HG02678 (cell line): ENCODE measurements at regions not wholly inside any gene's neighbourhood (a gene's known extent, or its start where the extent isn't known, plus 50 kb on each side); places are given as distances from the start of the nearest gene placed in this dataset.

Experiments
- ATAC-seq: cut with Tn5 transposase; IDR thresholded peaks from one replicate; pipeline ENCODE4 v1.9.1; 2021; ENCODE audit warnings: mild to moderate bottlenecking, moderate library complexity; ENCODE audit not compliant: unreplicated experiment

DNA sequence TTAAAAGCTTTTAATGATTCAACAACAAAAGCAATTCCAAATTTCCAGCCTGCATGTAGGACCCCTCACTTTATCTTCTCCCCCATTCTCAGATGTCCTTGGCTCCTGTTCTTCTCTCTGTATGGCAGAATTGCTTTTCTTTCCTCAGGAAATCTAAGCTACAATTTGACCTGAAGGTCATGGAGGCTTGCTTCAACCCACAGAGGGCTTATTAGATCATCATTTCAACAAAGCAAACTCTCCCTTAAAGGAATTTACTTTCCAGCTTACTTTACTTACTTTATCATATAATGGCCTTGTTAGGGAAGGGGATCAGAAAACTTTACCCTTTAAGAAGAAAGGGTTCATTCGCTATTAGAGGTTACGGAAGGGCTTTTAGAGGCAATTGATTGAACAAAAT is 211.5 kb downstream of the RAD51AP2 start:
- no peak for ATAC-seq

DNA sequence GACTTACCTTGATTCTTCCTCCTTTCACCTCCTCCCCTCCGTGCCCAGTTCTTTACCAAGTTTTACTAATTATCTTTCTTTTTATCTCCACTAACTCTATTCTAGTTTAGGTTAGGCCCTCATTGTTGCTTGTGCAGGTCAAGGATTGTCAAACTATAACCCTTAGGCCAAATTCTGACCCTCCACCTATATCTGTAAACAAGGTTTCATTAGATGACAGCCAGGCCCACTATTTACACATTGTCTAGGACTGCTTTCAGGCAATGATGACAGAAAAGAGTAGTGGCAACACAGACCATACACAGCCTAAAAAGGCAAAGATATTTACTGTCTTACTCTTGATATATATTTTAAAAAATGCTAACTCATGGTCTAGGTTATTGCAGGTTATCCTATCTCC is 212.0 kb downstream of the RAD51AP2 start:
- ATAC-seq, result no peak

DNA sequence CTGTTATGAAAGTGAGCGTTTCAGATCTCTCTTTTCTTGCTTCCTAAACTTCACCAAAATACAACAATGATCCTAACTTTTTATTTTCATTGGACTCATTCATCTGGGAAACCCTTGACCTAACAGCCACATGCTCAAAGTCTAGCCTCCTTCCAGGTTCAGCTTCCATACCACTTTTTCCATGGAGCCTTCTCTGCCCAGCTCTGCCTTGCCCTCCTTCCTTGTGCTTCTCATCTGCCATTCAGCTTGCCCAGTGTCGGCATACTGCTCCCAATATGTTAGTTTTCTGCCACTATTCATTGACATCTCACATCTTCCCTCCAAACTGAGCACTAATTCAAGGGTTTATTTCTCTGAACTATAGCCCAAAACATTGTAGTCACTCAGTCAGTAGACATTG is 214.7 kb downstream of the RAD51AP2 start:
- no peak for ATAC-seq

DNA sequence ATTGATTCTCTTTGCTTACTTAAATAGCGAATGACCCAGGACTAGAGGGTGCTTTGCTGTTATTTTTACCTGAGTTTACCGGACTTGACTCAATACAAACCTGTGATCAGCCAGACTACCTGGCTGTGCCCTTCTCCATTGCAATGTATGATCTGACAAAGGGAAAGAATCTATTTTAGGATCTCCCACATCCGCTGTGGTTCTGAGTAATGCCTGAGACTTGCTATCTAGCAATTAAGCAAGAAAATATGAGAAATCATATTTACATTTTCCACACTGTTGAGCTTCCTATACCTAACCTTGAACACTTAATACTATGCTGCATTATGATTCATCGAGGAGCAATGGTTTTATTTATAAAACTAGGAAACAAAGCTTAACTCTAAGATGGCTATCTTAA is 215.2 kb downstream of the RAD51AP2 start:
- no peak for ATAC-seq

DNA sequence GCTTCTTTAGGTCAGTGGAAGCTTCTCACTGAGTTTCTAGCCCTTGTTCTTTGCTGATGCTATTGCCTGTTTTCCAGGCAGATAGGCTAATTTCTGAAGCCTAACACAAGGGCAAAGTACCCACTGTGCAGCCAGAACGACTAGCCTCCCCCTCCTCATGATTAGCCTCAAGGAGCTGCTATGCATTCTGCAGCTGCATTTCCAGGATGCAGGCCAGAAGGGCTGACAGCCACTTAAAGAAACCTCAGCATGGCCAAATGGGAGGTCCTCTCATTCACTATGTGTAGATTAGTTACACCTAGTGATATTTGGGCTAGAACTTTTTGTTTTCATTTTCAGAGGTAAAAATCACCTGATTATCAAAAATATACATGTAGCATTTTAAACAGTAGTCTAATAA is 216.0 kb downstream of the RAD51AP2 start:
- ATAC-seq, result no peak

DNA sequence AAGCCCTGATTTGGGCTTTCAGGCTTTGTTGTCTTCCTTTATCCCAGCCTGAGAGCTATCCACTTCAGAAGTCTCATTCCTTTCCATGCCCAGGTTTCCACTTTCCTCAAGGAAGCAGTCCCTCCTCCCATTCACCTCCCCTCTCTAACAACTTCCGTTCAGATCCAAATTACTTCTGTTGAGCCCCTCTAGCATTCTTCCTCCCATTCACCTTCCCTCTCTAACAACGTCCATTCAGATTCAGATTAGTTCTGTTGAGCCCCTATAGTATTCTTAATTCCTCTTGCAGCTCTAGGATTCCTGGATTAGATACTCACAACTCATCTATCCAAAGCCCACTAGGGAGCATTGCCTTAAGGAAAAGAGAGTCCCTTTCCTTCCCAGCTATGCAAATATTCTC is 216.8 kb downstream of the RAD51AP2 start:
- ATAC-seq, result no peak

DNA sequence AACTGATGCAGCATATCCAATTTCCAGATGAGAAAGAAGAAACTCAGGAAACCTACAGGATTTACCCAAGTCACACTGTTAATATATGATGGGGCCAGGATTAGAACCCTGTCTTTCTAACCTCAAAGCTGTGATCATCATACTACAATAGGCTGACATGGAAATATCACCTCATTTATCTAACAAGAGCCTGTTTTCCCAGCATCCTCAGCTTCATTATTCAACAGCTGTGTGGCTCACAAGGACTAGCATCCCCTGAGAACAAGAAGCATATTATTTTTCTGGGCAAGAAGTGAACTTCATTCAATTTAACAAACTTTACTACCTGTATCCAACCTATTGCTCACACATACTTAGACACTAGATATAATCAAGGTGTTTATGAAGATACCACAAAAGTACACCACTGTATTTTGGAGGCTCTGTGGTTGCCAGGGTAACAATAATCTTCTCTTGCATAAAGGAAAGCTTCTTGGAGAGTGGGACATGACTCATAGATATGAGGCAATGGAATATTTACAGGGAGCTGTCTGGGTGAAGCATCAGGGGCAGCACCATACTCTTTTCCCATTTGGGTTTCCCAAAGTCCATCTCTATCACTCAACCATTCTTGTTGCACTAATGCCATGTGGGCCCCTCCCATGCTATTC is 218.2 kb downstream of the RAD51AP2 start:
- no peak for ATAC-seq

DNA sequence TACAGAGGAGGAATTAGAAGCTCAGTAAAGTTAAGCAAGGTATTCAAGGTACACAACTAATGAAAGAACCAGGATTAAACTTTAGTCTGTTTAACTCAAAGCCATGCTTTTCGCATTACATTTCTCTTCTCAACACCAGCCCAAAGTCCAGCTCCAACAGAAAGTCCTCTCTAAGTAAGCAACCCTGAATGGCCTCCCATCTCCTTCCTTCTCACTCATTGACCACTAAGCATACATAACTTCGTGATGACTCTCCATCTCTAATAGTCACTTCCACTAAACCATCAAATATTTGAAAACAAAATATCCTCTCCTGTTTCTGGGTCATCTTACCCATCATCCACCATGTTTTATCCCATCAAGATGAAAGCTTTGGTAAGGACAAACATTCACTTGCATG is 219.8 kb downstream of the RAD51AP2 start:
- ATAC-seq, result no peak

DNA sequence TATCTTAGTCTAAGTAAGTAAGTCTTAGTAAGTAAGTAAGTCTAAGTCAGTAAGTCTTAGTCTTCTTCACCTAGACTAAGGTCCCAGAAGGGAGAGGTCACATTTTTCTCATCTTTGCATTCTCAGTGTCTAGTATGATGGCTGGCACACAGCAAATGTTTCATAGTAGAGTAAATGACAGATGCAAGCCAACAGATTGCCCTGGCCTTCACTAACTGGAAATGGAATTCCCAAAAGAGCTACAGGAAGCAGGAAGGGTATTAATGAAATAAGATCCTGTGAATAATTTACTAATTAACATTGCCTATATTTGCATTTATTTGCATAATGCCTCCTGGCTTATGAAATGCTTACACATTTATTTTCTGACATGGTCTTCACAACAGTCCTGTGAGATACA is 221.6 kb downstream of the RAD51AP2 start:
- no peak for ATAC-seq

DNA sequence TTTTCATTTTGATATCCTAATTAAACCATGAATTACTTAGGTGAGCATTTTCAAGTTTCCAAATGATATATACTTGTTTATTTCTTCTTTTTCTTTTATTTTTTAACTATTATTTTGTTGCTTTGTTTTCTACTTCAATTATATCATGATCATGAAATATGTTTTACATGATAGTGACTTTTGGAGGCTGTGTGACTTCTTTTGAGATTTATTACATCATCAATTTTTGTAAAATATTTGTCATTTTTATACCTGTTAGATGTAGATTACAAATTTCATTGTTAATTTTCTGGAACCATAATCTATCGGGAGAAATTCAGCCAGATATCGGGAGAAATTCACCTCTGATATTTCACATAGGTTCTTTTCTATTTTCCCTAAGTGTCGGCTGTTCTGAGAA is 228.6 kb downstream of the RAD51AP2 start:
- no peak for ATAC-seq

DNA sequence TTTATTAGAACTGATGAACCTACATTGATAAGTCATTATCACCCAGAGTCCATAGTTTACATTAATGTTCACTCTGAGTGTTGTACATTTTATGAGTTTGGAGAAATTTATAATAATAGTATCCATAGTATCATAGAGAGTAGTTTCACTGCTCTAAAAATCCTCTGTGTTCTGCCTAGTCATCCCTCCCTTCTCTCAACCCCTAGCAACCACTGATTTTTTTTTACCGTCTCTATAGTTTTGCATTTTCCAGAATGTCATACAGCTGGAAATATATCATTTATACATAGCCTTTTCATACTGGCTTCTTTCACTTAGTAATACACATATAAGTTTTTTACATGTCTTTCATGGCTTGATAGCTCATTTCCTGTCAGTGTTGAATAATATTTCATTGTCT is 231.1 kb downstream of the RAD51AP2 start:
- ATAC-seq, result no peak

DNA sequence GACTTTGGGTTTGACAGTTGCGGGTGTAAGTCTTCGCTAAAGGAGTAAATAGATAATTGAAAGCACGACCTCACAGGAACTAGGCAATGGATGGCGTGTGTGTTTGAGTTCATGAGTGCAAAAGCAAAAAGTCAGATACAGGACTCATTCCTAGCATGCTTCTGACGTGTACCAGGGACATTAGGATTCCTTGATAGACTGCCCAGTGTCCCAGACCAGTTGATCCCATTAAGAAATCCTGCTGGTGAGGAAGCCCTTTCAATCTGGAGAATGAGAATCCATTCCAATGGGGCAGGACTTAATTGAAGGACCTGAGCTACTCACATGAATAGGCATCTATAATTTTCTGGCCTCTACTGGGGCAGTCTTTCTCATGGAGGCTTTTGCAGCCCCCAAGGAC is 235.4 kb downstream of the RAD51AP2 start:
- ATAC-seq, result no peak

DNA sequence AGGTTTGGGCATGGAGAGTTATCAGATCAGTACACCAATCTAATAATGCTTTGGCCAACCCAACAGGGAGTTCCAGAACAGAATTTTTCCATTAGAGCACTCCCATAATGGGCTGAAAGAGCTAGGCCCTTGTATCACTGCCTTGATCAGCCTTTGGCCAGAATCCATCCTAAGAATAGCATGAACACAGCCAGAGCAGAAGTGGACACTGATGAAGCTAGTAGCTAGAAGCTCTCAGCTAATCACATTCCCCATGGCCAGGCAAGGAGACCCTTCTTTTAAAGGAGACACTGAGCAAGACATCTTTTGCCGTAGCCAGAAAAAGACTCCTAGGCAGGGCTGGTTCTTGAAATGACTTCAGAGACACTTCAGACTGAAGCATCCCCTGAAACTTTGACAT is 236.0 kb downstream of the RAD51AP2 start:
- no peak for ATAC-seq

DNA sequence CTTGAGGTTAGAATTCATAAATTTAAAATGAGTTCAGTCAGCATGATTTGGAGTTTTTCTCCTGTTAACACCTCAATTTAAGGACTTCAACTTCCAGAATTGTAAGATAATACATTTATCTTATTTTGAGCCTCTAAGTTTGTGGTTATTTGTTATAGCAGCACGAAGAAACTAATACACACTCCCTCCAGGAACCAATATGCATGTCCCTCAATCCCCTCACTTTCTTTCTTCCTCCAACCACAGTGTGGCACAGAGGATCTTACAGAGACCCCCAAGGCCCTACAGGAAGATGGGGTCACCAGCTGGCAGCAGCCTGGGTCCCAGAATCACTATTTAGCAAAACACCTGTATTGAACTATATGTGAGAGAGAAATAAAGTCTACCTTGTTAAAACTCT is 242.0 kb downstream of the RAD51AP2 start:
- no peak for ATAC-seq

DNA sequence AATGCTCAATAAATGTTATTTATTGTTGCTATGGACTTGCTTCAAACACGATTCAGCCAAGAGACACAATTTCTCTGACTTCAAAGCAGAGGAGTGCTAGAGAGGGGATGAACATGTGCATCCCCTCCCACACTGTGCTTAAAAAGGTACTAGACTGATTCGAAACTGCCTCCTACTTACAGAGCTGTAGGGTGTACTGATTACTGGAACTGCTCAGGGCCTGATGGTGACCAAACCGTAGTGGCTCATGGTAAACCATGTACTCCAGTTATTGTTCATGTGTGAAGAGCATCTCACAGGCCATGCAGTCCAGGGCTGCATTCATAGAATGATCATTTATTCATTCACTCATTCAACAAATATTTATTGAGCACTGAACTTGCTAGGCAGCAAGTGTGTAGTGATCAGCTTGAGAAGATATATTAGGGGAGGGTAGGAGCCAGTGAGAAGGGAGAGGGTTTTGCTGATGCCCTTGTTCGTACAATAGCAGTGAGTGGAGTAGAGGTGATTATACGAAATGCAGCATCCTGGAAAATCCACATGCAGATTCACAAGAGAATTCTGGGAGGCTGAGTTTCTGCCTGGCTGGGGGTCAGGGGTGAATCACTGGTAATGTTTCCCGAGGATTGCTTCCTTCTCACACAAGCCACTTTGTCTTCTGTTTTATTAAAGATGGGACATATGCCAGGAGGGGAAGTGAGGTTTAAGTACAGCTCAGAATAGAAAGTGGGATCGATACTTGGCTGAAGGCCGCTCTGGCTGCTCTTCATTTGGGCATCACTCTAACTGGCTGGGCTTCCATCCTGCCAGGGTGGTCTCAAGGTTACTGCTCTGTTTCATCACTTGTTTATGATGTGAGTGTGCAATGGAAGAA is 245.4 kb downstream of the RAD51AP2 start:
- peak; percentile 62 for ATAC-seq

DNA sequence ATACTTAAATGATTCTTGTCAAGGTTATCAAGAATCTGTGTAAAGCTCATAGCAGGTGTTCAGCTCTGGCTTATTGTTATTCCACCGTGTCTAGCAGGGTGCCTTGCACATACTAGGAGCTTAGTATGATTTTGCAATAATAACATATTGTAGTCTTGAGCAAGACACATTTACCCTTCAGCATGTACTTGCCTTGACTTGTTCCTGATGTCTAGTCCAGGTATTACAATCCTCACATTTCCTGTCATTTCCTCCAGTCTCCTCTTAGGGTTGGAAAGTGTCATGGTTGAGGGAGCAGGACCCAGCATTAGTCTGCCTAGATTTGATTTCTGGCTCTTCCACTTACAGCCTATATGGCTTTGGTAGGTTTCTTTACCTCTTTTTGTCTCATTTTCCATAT is 246.1 kb downstream of the RAD51AP2 start:
- no peak for ATAC-seq

DNA sequence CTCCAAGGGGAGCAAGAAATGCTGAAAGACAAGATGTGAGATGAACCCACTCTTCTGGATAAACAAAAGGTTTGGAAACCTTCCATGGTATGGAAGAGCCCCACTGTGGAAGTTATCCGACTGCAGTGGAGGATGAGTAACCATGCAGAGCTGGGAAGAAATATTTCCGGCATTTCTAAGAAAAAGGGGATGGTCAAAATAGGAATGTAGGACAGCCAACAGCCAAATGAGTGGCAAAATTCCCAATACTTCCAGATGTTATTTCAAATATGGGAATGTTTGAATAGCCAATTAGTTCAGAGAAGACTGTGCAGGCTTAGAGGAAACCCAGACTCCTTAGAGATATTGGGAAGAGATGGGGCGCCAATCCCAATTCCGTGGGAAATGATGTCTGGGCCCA is 246.8 kb downstream of the RAD51AP2 start:
- ATAC-seq, result no peak

DNA sequence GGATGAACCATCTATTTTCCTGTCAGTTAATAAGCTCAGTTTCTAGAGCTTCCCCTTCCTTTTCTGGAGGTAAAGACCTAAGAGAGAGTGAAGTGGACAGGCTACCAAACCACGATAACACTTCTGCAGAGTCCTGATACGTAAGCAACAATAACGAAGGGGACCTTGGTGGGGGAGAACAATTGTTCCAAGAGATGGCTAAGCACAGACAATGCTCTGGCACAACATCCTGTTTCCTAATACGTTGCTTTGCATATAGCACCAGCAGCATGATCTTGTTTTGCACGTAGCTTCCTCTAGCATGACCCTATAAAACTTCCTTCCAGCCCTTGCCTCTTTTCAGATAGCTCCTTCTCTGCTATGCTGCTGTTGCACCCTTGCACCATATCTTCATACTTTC is 247.3 kb downstream of the RAD51AP2 start:
- no peak for ATAC-seq

DNA sequence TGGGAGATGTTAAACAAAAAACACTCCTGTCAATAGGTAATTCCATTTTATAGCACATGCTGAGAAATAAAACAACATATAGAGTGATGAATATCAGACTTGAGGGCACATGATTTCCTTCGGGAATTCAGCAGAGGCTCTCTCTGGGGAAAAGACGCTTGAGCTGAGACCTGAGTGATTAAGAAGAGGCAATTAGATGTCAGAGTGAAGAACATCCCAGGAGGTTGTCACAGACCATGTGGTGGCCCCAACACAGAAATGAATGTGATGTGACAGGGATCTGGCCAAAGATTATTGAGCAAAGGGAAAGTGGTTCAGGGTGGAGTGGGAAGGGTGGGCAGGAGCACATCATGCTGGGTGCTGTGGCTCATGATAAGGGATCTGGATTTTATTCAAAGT is 254.7 kb downstream of the RAD51AP2 start:
- no peak for ATAC-seq

DNA sequence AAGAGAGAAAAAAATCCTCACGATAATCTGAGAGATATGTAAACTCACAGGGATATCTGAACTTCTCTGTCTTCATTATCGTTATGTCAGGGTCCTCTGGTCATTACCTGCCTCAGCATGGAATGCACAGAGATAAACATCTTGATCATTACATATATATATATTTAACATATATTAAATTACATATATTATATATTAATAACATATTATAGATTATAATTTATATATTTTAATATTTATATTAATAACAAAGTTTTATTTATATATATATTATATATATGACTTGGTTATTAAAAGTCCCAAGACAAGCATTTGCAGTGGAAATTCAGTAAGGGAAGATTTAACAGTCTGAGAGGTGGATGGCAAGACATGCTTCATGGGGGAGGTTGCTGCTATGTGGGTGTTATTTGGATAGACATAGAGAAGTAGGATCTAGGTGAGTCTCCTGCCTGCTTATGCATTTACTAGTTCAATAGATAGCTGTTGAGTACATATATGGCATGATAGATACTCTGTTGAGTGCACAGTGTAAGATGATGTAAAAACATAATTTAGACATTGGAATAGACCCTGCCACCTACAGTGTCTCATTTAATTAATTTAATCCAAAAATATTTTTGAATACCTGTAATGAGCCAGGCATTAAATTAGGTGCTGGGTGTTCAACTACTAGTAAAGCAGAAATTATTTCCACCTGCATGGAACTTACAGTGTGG is 255.2 kb downstream of the RAD51AP2 start:
- no peak for ATAC-seq

DNA sequence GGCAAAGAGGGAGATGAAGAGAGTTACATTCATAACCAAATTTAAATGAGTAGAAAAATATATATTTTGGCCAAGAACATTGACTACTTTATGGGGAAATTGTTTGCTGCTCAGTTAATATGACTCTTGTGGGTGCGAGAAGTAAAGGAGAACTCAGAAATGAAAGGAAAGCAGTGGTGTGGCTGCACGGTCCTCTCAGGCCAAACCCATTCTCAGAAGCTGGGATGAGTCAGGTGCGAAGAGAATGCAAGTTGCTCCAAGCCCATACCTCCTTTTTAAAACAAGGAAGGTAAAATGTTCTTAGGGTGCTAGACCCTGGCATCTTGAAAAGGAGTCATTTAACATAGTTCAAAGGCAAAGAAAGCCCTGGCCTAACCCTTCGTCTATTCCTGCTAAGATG is 258.6 kb downstream of the RAD51AP2 start:
- no peak for ATAC-seq

DNA sequence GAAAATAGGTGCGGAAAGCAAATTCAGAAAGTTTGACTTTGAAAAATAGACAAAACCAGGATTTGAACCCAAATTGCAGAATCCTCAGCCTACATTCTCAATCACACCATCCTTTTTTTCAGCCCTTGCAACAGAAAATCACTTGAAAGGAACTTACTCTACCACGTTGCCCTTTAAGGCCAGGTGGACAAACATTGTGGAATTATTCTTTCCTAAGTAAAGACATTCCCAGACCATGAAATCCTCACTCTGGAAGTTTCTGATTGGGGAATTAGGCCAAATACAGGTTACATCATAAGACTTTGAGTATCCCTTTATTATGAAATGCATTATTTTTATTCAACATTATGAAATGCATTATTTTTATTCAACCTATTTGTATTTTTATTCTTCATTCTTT is 259.4 kb downstream of the RAD51AP2 start:
- no peak for ATAC-seq
